ENCODE measurements at regions not wholly inside any gene's neighbourhood (a gene's known extent, or its start where the extent isn't known, plus 50 kb on each side); places are given as distances from the start of the nearest gene placed in this dataset.

GRCh38 chr1:218108034-218108433 lies 177.1 kb upstream of the RRP15 start:
- no peak overlapping the region for H2BK12ac ChIP-seq (ENCODE audit: insufficient read length, low read depth, low read length)
- Mint-ChIP-seq H3K27ac (no peak overlapping the region), H3K4me1 (peaks cover 3 to 8% of the 10 kb centered on the region in 2 experiments), H3K36me3 (ENCODE audit: insufficient read depth in 1 of 3, low read depth in 3 of 3) (no peaks in the 10 kb centered on the region; a peak in 1 of 7 replicates), H3K4me3 (no peak overlapping the region), H3K9me3 (no peaks in the 10 kb centered on the region), H3K27me3 (ENCODE audit: low read depth) (no peaks in the 10 kb centered on the region)
- H2BK15ac ChIP-seq (ENCODE audit: low read depth, low read length) = no peak overlapping the region
- H2BK20ac ChIP-seq (ENCODE audit: low read depth, low read length, poor library complexity, severe bottlenecking) = no peak overlapping the region
- H3K9me3 ChIP-seq (ENCODE audit: control insufficient read depth, low read depth, low read length) = no peaks in the 10 kb centered on the region
- H3K27me3 ChIP-seq (ENCODE audit: insufficient read depth, low read length) = no peaks in the 10 kb centered on the region
- no peak overlapping the region for H2BK5ac ChIP-seq (ENCODE audit: insufficient read length, low read length)
- no peak overlapping the region for H2AK5ac ChIP-seq (ENCODE audit: insufficient read length, low read length)
- H3K4me2 ChIP-seq (ENCODE audit: insufficient read depth, insufficient read length, low read length) = no peak overlapping the region
- no peak overlapping the region for H2AFZ ChIP-seq (ENCODE audit: low read length)
- no peaks in the 10 kb centered on the region for H4K20me1 ChIP-seq (ENCODE audit: control insufficient read depth, insufficient read depth, insufficient read length)
- H3K23ac ChIP-seq (ENCODE audit: insufficient read length, low read depth, low read length) = no peak overlapping the region
- no peak overlapping the region for H3K14ac ChIP-seq (ENCODE audit: insufficient read depth, low read length)
- H3K18ac ChIP-seq (ENCODE audit: insufficient read length, low read depth, low read length) = no peak overlapping the region
- no peak overlapping the region for H2BK120ac ChIP-seq (ENCODE audit: low read depth, low read length, poor library complexity, severe bottlenecking)
- DNase-seq = no peak
- no peak overlapping the region for H3K56ac ChIP-seq (ENCODE audit: insufficient read length, low read depth, low read length)
- H4K5ac ChIP-seq (ENCODE audit: insufficient read length, low read depth, low read length) = no peak overlapping the region
- no peaks in the 10 kb centered on the region for H3K79me1 ChIP-seq (ENCODE audit: insufficient read depth, low read depth, low read length, poor library complexity, severe bottlenecking)
- no peaks in the 10 kb centered on the region for H3K23me2 ChIP-seq (ENCODE audit: insufficient read length, low read depth, low read length, poor library complexity, severe bottlenecking)
- no peak overlapping the region for H3T11ph ChIP-seq (ENCODE audit: low read length)
- no CpG with 5 or more reads among the region's 3 CpGs for WGBS (ENCODE audit: extremely low coverage, insufficient read length, low lambda C conversion rate)
- H3K4ac ChIP-seq (ENCODE audit: low read depth, low read length) = no peak overlapping the region
- H3K27ac ChIP-seq (ENCODE audit: insufficient read length, low read depth, low read length) = no peak overlapping the region
- H4K8ac ChIP-seq (replicated peaks; ENCODE audit: insufficient read length, low read depth, low read length) = no peak overlapping the region
- no peaks in the 10 kb centered on the region for H3K4me1 ChIP-seq (ENCODE audit: insufficient read depth, low read length)
- no peak for TF ChIP-seq CTCF (conservative IDR thresholded peaks at IDR 0.05)
- no peak overlapping the region for H4K91ac ChIP-seq (ENCODE audit: insufficient read length, low read depth, low read length)
- no peak overlapping the region for H3K9ac ChIP-seq (ENCODE audit: extremely low read depth, insufficient read length, low read length)
- no peaks in the 10 kb centered on the region for H3K79me2 ChIP-seq (ENCODE audit: insufficient read depth, low read length)

Data from H9 (cell line).